GM21390 (cell line): ENCODE measurements at regions not wholly inside any gene's neighbourhood (a gene's known extent, or its start where the extent isn't known, plus 50 kb on each side); places are given as distances from the start of the nearest gene placed in this dataset.

Source experiments
- ATAC-seq: cut with Tn5 transposase; IDR thresholded peaks from one replicate; pipeline ENCODE4 v1.9.1; 2021; ENCODE audit not compliant: unreplicated experiment

GRCh38 chr13:47277774-47278173, 380.9 kb upstream of the HTR2A start:
- ATAC-seq: no peak

GRCh38 chr13:47268270-47268669, 371.4 kb upstream of the HTR2A start:
- ATAC-seq: no peak

GRCh38 chr13:47258384-47258783, 361.5 kb upstream of the HTR2A start:
- ATAC-seq: no peak

GRCh38 chr13:47256618-47257017, 359.8 kb upstream of the HTR2A start:
- no peak for ATAC-seq

- ATAC-seq: no peak
Measured at GRCh38 chr13:47252627-47253026, 355.8 kb upstream of the HTR2A start.

GRCh38 chr13:47251771-47252170, 354.9 kb upstream of the HTR2A start:
- ATAC-seq: no peak

GRCh38 chr13:47250146-47250545, 353.3 kb upstream of the HTR2A start:
- no peak for ATAC-seq

GRCh38 chr13:47249266-47249665, 352.4 kb upstream of the HTR2A start:
- no peak for ATAC-seq

GRCh38 chr13:47241446-47241845, 344.6 kb upstream of the HTR2A start:
- ATAC-seq: no peak

- no peak for ATAC-seq
Measured at GRCh38 chr13:47239025-47239424, 342.2 kb upstream of the HTR2A start.

GRCh38 chr13:47237571-47237970, 340.7 kb upstream of the HTR2A start:
- no peak for ATAC-seq

GRCh38 chr13:47233734-47234133, 336.9 kb upstream of the HTR2A start:
- ATAC-seq: no peak

- no peak for ATAC-seq
Measured at GRCh38 chr13:47232516-47232915, 335.7 kb upstream of the HTR2A start.

- ATAC-seq: no peak
Measured at GRCh38 chr13:47230155-47230554, 333.3 kb upstream of the HTR2A start.

GRCh38 chr13:47226516-47226915, 329.7 kb upstream of the HTR2A start:
- no peak for ATAC-seq

GRCh38 chr13:47220453-47221140, 323.7 kb upstream of the HTR2A start:
- no peak for ATAC-seq

GRCh38 chr13:47218611-47219010, 321.8 kb upstream of the HTR2A start:
- no peak for ATAC-seq

GRCh38 chr13:47216176-47216822, 319.4 kb upstream of the HTR2A start:
- ATAC-seq: no peak

GRCh38 chr13:47215736-47216135, 318.9 kb upstream of the HTR2A start:
- ATAC-seq: no peak

GRCh38 chr13:47213047-47213446, 316.2 kb upstream of the HTR2A start:
- no peak for ATAC-seq

- ATAC-seq: no peak
Measured at GRCh38 chr13:47211106-47211505, 314.3 kb upstream of the HTR2A start.

- ATAC-seq: no peak
Measured at GRCh38 chr13:47206111-47206510, 309.3 kb upstream of the HTR2A start.
